NOMO-1 treated with DMSO at 0.1 percent for 48 hours (cell line): ENCODE measurements at regions not wholly inside any gene's neighbourhood (a gene's known extent, or its start where the extent isn't known, plus 50 kb on each side); places are given as distances from the start of the nearest gene placed in this dataset.
"Not testable (repeated sequence)": the region's sequence is repeated elsewhere in the genome, so short reads cannot be mapped to it uniquely, and the experiment has no call there.

ENCODE experiments used
- DNase-seq: peaks from one replicate; lab custom pipeline; 2025; ENCODE audit not compliant: unreplicated experiment; lab: John Stamatoyannopoulos, UW

DNA sequence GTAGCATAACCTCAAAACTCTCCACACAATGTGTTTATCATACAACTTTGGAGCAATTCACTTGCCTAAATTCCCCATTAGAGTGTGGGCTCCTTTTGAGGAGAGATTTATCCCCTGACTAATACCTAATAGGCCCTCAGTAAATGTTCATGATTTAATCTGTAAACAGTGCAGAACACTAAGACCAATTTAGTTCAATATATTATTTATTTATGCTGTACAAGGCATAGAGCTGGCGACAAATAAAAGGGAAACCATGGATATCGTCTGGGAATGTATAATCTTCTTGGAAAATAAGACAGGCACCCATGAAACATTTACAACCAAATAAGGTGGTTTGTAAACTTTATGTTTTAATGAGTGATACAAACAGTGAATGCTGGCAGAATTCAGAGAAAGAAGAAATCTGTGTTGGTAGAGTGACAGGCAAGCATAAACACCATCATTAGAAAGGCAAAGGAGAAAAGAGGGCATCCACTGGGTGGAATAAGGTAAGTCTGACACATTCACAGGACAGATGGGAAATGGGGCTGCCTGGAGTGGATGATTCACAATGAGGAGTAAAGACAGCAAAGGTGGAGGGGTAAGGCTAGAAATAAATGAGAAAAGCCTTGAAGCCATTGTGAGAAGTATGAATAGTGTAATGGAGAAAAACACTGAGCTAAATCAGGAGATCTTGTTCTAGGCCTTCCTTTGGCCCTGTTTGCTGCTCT lies 106.1 kb upstream of the MIR17HG start:
- DNase-seq: no peak

DNA sequence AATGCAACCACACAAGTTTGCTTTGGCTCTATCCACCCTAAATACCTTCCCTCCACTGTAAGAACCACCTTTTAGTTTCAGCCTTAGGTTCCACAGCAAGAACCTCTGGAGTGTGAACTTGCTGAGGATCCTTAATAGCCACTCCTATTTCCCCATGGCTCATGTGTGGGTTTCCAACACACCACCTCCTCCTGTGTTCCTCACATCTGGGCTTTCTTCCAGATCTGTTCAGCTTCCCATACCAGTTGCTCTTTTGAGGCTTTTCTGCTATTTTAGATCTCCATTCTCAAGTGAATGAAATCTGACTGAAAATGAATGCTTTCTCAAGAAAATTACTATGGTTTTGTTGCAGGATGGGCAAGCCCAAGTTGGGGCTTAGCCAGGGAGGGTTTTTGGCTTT lies 104.8 kb upstream of the MIR17HG start:
- DNase-seq: no peak

DNA sequence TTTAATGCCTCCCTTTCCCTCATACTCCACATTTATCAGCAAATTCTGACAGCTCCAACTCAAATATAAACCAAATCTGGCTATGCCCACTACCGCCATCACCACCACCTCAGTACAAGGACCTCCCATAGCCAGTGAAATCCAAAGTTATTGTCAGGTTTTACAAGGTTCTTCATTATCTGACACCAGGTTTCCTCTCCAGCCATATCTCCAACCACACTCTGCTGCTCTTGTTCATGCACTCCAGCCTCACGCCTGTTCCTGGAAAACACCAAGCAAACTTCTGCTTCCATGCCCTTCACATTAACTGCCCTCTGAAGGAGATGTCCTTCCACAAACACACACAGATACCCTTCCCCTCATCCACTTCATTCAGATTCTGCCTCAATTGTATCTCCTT lies 102.2 kb upstream of the MIR17HG start:
- no peak for DNase-seq

DNA sequence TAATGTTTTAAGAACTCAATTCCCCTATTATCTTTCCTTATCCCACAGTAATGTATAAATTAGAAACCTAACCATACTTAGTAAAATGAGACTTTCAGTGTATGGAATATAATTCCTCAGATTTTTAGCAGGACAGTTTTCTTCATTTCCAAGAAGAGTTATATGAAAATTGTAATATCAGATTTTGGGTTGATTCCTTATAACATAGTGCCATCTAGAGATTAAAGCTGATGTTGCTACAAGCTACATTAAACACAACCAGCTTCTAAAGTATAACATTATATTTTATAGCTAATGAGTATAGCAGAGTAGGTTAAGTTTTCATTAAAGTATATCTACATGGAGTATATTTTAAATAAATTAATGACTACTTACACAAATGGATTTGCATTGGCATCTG lies 99.7 kb upstream of the MIR17HG start:
- peak; percentile 73 for DNase-seq

DNA sequence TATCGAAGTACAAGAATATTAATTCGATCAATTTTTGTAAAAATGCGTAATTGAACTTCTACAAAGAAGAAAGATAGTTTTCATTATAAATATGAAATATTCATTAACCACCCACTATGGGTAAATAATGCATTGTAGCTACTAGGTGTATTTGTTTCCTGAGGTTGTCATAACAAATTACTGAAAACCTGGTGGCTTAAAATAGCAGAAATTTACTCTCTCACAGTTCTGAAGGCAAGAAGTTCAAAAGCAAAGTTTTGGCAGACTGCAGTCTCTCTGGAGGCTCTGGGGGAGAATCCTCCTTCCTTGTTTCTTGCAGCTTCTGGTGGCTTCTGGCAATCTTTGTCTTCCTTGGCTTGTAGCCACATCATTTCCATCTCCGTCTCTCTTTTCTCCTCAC lies 99.2 kb upstream of the MIR17HG start:
- no peak for DNase-seq

DNA sequence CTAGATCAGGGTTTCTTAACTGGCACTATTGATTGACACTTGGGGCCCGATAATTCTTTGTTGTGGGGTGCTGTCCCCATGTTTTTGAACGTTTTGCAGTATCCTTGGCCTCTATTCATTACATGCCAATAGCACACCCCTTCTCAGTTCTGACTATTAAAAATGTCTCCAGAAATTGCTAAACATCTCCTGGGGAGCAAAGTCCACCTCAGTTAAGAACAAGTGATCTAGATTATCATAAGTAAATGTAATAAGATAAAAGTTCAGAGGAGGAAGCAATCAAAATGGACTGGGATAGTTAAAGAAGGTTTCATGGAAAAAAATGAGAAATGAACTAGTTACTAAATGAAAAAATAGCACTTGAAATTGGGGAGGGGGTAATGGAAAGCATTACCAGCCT lies 98.1 kb upstream of the MIR17HG start:
- DNase-seq: no peak

DNA sequence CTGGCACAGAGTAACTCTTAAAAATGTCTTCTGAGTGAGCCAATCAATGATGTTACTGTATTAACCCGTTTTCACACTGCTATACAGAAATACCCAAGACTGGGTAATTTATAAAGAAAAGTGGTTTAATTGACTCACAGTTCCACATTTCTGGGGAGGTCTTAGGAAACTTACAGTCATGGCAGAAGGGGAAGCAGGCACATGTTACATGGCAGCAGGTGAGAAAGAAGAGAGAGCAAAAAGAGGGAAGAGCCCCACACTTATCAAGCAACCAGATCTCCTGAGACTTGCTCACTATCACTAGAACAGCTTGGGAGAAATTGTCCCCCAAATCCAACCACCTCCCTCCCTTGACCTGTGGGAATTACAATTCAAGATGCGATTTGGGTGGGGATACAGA lies 97.6 kb upstream of the MIR17HG start:
- peak; percentile 86 for DNase-seq

DNA sequence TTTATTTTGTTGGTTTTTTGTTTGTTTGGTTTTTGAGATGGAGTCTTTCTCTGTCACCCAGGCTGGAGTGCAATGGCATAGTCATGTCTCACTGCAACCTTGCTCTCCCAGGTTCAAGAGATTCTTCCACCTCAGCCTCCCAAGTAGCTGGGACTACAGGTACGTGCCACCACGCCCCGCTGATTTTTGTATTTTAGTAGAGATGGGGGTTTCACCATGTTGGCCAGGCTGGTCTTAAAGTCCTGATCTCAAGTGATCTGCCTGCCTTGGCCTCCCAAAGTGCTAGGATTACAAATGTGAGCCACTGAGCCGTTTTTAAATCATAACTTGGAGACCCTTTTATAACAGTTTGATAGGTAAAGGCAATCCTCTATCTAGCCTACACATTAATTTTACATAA lies 95.9 kb upstream of the MIR17HG start:
- not testable (repeated sequence) for DNase-seq

DNA sequence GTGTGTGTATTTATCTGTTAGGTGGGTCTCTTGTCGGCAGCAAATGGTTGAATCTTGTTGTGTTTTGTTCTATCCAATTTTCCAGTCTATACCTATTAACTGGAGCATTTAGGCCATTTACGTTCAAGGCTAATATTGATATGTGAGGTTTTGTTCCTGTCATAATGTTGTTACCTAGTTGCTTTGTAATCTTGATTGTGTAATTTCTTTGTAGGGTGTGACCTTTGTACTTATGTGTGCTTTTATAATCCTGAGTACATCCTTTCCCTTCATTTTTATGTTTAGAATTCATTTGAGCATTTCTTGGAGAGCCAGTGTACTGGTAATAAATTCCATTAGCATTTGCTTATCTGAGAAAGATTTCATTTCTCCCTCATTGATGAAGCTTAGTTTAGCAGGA lies 83.0 kb upstream of the MIR17HG start:
- DNase-seq: no peak

DNA sequence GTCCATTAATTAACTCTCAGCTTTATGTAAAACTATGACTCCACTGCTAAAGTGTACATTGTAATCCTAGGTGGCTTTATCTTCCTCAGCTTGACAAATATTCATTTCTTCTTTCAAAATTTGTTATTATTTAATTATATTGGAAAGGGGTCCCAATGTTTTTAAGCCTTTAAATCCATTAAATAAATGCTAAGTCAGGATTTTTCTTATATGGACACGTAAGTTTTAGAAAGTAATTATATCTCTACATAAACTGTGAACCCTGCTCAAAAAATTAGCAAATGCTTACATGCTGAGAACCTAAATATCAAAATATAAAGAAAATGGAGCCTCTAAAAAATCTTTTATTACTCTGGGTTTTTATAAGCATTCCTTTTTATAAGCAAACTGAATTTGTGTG lies 78.2 kb upstream of the MIR17HG start:
- DNase-seq: no peak

DNA sequence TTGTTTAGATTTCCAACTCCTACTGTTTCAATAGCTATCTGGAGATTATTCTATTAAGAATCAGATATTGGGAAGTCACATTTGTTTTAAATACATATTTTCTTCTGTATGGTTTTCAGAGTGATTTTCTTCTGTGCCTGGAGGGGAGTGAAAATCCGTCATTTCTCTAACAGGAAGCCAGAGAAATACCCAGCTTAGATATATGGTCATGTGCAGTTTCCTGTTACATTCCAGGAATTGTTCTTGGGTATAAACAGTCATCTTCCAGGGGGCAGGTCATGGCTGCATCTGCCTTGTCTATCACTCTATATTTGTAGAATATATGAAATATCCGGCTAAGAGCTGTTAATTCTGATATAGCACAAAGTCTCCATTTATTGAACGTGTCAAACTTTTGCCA lies 77.5 kb upstream of the MIR17HG start:
- no peak for DNase-seq

DNA sequence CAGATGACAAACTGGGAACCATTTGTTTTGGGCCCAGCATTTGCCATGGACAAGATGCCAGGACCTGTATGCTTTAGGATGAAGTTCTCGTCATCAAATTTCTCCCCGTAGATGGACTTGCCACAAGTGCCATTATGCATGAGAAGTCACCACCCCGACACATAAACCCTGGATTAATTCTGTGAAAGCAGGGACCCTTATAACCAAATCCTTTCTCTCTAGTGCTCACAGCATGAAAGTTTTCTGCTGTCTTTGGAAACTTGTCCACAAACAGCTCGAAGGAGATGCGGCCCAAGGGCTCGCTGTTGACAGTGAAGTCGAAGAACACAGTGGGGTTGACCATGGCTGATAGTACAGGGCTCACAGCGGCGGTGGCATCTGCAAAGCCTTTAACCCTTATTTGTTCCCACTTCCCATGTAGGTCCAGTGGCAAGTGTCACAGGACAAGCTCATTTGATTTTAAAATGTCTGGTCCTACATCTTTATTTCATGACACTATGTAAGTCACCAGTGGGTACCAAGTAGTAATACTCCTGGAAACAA lies 75.2 kb upstream of the MIR17HG start:
- no peak for DNase-seq

DNA sequence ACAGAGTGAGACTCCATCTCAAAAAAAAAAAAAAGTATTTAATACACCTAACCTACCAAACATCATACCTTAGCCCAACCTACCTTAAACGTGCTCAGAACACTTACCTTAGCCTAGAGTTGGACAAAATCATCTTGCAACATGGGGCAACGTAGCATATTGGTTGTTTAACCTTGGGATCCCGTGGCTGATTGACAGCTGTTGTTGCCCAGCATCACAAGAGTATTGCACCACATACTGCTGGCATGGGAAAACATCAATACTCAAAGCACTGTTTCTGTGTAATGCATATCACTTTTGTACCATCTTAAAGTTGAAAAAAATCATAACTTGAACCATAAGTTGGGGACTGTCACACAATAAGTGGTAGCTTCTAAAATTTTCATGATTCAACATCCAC lies 73.8 kb upstream of the MIR17HG start:
- DNase-seq: no peak

DNA sequence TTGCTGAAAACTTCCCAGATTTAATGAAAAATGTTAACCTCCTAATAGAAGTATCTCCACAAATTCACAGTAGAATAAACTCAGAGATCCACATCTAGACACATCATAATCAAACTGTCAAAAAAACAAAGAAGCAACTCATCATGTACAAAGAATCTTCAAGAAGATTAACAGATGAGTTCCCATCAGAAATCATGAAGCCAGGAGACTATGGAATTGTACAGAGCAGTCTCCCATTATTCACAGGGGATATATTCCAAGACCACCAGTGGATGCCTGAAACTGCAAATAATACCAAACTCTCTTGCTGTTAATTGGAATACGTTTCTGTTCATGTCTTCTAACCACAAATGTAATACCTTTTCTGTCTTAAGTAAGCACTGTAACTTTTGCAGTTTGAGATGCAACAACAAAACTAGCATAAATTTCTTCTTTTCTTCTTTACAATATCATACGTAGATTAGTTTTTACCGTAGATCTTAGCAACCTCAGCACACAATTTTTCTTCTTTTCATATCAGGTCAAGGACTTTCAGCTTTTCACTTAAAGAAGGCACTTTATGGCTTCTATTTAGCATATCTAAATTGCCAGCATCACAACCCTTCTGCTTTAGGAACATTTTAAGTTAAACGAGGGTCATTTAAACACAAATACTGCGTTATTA lies 70.3 kb upstream of the MIR17HG start:
- no peak for DNase-seq

DNA sequence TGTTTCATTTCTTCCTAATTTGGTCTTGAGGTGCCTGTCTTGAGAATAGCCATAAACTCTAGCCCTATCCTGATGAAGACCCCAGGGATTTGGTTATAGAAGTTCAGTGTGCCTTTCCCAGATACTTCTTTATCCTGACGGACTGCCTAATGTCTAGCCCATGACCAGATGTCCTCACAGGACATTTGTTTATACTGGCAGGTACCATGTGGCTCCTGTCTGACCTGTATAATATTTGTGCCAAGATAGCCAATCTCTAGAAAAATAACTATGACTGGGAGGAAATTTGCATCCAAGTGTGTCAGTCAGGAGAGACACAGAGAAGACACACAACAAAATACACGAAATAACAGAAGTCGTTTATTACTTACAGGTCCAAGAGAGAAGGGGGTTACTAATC lies 69.2 kb upstream of the MIR17HG start:
- no peak for DNase-seq

DNA sequence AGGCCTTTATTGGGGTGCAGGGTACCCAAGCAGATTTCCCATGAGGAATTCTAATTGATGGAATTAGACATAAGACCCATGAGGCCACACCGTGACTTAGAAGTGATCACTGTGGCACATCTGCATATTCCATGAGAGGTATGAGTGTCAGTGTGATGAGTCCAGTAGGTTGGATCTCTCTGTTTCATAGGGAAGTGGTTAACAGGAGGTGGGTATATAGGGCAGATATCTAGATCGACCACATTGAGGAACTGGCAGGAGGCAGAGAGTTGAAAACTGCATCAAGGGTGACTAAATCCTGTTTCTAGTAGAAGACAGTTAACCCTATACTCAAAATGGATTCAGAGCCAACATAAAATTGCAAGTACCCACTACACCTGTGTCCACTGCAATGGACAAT lies 68.6 kb upstream of the MIR17HG start:
- DNase-seq: peak; percentile 94

DNA sequence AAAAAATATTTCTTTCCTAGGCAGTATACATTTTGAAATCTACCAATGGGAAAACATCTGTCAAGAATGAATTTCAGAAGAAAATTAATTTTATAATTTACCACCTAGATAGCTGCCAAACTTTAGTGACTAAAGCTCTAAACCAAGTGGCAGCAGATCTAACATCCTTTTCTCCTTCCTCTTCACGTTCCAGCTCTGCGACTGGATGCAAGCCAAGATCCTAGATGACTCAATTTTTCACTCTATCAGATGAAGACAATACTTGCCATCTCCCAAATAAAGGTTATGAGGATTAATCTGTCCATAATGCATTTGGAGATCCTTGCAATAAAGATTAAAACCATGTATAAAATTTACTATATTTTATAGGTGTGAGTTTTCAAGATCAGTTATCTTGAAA lies 66.7 kb upstream of the MIR17HG start:
- DNase-seq: no peak

DNA sequence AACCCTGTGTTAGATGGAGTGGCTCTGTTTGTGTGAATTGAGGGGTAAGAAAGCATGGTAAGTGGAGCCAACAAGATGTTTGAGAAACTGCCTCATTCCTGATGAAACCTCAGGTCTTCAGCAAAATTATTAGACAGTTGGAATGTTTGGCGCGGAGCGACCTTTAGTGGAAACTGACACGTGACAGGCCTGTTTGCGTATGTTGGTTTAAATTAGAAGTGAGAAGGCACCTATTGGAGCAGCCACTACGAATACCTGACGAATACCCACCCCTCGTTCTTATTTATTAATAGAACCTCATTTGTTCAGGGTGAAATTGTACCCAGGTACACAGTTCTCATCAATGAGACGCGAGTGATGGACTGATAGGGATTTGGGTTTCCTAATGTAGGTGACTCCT lies 63.2 kb upstream of the MIR17HG start:
- DNase-seq: no peak

DNA sequence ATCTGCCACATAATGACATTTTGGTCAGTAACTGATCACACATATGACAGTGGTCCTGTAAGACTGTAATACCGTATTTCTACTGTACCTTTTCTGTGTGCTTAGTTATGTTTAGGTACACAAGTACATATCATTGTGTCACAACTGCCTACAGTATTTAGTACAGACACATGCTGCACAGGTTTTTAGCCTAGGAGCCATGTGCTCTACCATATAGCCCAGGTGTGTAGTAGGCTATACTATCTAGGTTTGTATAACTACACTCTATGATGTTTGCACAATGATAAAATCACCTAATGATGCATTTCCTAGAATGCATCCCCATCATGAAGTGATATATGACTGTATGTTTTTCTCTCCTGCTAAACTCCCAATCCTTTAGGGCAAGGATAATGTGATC lies 61.2 kb upstream of the MIR17HG start:
- DNase-seq: no peak

DNA sequence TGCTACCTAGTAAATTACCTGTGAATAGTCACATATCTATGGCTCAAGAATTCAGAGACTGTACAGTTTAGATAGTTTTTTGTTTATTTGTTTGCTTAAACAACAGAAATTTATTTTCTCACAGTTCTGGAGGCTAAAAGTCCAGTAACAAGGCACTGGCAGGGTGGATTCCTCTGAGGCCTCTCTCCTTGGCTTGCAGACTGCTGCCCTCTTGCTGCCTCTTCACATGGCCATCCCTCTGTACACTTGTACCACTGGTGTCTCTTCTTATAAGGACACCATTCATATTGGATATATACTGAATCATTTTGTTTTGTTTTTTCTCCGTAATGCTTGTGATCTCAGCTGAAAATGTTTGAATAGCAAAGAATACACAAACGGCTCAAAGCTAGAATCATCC lies 56.4 kb upstream of the MIR17HG start:
- no peak for DNase-seq

DNA sequence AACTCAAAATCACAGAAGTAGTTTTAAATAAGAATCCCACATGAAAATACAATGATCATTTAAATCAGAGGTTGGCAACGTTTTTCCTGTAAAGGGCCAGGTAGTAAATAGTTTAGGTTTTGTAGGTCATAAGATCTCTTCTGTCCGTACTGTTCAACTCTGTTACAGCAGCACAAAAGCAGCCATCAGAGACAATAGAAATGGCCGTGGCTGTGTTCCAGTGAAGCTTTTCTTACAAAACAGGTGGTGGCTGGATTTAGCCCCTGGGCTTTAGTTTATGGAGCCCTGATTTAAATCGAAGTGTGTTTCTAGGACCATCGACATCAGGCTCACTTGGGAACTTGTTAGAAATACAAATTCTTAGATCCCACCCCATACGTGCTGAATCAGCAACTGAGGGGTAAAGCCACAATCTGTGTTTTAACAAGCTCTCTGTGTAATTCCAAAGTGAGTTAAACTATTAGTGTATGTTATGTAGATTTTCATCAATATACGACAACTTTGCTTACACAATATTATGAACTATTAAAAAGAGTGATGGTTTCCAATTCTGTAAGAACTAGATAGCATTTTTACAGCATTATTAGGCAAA lies 54.8 kb upstream of the MIR17HG start:
- DNase-seq: no peak

DNA sequence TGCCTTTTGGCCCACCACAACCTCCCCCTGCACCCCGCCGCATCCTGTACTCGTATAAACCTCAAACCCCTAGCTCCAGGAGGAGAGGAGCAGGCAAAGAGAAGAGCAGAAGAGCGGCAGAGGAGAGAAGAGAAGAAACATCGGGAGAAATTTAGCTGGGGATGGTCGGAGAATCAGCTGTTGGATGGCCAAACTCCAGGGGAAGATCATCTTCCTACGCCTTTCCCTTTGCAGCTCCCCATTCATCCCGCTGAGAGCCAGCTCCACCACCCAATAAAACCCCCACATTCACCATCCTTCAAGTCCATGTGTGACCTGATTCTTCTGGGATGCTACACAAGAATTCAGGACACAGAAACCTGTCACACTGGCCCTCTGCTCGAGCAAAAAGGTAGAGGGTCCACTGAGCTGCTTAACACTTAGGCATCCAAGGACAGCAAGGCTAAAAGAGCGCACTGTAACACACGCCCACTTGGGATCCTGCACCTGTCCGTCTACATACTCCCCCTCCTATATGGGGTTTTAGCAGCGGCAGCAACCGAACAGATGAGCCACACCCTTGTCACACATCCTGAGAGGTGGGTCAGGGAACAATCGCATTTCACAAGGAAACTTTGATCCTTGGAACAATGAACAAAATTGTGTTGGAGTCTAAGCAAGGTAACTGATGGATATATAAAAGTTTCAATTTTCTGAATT lies 51.6 kb upstream of the MIR17HG start:
- DNase-seq: no peak
